HG03558 (cell line): ENCODE measurements at regions not wholly inside any gene's neighbourhood (a gene's known extent, or its start where the extent isn't known, plus 50 kb on each side); places are given as distances from the start of the nearest gene placed in this dataset.

Experiments
- ATAC-seq: cut with Tn5 transposase; IDR thresholded peaks from one replicate; pipeline ENCODE4 v1.9.1; 2021; ENCODE audit warnings: moderate number of reproducible peaks; ENCODE audit not compliant: unreplicated experiment; ENCODE audit errors: extremely low read depth

DNA sequence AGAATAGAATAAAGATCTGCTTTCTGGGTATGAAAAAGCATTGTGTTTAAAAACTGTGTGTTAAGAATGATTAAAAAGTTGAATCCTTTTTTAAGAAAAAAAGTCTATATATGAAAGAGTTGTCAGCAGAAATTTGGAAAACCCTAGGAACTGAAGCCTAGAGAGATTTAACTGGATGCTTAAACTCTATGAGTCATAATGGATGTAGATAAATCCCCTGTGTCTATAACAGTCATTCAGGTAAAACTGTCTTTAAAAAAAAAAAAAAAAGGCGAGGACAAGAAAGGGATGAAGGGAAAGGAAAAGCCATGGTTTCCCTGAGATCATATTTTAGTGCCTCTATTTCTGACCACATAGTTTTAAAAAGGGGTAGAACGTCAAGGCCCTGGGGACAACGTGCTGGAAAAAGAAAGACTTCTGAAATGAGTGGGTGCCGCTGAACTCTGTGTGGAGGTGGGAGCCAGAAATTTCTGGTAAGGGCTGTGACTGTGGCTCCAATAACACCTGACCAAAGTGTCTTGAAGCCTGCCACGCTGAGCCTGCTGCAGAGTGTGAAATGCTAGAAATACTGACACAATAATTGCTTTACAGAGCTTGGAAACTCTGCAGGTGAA, 302.6 kb upstream of the ARID1B start:
- peak; percentile 62 for ATAC-seq

DNA sequence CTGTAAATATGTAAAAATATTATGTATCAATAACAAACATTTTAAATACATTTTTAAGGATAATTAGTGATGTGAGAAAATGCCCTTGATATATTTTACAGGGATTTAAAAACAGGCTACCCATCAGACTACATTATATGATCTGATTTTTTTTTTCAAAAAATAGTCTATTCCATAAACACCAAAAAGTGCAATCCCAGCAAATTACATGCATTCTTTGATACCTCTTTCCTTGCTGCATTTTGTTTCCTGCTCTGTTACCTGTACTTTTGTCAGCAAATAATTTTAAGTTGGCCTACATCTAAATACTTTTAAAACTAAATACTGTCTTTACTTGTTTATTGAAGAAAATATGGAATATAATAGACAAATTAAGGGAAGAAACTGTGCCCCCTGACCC, 306.2 kb upstream of the ARID1B start:
- no peak for ATAC-seq

DNA sequence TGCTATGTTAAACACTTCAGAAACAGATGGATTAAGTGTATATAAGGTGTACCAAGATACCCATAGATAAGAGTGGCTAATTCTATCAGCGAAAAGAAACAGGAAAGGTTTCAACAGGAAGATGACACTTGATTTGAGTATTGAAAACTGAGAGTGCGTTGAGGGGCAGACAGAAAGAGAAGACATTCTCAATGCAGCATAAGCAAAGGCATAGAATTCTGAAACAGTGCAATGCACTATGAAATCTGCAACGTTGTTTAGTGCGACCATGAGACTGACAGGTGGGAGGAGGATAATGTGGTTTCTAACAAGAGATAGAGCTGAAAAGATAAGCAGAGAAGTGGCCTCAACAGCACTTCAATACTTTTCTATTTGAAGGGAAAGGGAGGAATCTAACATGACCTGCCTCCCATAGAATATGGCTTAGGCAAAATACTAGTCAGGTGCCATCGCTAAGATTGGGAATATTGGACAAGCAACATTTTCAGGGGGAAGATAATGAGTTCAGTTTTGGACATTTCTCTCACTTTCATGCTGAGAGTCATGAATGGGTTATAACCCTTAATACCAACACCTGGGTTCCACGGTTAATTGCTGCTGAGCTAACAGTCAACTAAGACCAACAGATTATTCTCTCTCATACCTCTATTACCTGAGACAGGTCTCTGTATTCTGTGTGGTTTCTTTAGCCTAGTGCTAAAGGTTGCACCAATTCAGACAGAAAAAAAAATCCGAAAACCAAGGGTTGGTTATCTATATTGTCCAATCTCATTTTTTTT, 312.9 kb upstream of the ARID1B start:
- no peak for ATAC-seq

DNA sequence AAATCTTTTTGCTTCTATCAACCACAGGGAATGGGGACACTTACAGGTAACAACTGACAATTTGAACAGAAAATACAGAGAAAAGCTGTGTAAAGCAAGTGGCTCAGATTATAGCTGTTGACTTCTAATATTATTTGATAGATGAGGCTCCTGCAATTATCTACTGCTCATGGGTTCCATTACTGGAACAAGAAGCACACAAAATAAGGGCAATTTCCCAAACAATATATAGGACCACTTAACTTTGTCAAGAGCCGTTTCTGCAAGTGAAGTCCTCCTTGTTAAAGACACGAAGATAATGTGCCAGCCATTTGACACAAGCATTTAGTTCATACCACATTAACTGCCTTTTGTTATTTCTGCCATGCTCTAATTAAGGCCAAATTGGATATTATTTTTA, 315.5 kb upstream of the ARID1B start:
- ATAC-seq: no peak

DNA sequence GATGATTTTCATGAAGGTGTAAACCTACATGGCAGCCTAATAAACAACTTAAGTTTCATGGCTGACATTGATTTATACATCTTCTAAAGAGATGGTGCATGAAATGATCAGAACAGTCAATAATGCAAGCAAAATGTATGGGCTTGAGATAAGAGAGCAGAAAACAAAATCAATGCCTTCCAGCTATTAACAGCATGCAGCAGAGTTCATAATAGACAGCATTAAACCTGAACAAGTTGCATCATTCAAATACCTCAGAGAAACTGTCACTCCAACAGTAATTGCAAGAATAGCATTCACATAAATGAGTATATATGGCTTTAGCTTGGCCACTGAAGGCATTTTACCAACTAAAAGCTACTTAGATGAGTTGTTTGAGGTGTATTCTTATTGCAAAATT, 319.6 kb upstream of the ARID1B start:
- ATAC-seq: no peak

DNA sequence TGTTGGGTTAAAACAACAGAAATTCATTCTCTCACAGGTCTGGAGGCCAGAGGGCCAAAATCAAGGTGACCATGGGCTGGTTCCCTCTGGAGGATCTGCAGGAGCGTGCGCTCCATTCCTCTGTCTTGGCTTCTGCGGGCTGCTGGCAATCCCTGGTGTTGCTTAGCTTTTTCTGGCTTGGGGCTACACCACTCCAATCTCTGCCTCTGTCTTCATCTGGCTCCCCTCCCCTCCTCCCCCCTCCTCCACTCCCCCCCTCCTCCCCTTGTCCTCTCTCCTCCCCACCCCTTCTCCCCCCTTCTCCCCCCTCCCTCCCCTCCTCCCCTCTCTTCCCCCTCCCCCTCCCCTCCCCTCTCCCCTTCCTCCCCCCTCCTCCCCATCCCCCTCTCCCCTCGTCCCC, 321.3 kb upstream of the ARID1B start:
- no peak for ATAC-seq

DNA sequence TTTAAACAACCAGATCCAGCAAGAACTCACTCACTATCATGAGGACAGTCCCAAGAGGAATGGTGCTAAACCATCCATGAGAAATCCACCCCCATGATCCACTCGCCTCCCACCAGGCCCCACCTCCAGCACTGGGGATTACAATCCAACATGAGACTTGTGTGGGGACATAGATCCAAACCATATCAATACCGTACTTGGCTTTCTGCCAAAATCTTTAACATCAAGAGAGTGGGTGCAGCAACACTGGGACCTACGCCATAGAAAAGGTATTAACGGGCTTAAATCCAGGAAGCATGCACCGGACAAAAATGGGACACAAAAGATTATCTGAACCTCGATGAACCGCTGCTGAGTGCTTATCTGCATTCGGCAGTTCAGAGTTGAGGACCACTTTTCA, 322.3 kb upstream of the ARID1B start:
- no peak for ATAC-seq

DNA sequence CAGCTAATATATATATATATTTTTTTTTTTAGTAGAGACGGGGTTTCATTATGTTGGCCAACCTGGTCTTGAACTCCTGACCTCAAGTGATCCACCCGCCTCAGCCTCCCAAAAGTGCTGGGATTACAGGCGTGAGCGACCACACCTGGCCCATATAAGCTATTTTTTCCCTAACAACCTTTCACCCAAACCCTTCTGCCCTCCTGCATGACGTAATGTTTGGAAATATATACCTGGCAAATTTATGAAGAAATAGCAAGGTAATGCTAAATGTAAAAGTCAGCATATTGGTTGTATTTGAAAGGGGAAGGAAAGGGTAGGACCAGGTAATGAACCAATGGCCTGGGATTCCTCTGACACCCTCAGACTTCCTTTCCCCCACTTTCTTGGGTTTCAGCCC, 325.5 kb upstream of the ARID1B start:
- no peak for ATAC-seq

DNA sequence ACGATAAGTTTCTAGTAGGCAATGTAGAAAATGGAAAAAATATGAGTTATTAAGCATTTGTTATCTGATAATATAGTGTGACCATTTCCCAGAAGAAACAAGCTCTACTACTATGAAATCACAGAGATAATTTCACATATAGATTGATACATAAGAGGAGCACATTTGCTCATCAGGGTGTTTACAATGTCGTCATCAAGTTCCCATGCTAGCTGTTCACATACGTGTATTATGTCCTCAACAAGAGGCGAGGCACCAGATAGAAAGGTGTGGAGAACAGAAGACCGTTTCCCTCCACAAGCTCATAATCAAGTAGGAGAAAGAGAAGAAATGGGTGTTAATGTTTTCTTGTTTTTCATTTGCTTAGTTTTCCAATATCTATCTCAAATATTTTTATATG, 326.1 kb upstream of the ARID1B start:
- no peak for ATAC-seq

DNA sequence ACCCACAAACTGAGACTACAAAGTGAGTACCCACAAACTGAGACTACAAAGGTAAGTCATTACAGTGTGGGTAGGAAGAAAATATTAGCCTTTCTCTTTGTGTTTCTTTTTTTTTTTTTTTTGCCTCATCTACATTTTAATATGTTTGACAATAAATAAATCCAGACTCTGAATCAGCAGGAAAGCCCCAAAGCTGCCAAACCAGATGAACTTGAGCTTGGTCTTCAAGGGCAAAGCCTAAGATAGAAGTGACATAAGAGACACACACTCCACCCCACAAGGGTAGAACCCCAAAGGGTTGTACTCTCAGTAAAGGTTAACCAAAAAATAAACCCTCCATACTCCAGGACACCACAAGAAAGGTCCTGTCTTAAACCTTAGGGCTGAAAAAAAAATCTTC, 326.8 kb upstream of the ARID1B start:
- ATAC-seq: no peak

DNA sequence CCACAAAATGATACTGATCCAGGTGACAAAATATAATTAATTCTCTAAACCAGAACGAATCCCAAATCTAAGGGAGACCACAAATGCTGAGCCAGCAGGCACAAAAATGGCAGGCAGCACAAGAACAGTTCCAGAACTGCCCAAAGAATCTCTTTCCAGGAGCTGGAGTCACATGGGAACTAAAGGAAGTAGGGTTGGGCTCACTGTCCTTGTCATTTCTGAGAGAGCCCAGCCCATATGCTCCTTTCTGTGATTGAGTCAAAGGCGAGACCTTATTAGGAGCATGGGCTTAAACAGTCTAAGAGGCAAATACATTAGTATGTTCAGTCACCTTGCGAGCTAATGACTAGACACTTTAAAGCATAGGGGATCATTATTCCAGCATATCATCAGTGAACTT, 327.6 kb upstream of the ARID1B start:
- ATAC-seq: no peak

DNA sequence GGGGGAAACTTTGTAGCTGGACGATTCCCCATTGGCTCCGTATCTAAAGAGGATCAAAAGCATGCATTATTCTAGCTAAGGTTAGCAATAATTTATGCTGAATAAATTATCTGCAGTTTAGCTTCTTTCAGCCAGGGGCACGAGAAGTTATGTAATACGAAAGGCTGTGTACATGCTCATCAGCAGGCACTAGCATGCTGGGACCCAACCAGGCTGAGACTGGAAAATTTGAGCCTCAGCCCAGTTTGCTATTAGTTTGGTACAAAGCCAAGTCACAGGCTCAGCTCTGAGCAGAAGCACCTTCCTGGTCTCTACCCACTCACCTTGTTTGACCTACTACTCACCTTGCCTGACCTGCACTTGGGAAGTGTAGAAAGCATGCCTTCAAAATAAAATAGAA, 328.1 kb upstream of the ARID1B start:
- no peak for ATAC-seq

DNA sequence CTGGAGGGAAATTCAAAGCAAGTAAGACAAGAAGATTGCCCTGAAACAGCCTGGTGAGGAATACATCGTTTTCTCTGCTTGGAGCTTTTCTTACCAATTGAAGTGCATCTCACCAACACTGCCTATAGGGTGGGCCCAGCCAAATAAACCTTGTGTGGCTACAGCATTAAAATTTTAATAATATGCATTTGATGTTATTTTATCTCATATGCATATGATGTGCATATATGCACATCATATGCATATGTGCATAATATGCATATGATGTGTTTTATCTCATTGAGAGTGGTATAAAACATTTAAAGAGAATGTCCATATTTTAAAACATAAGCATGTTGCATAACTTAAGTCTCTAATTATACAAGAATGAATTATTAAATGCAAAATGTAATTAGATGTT, 328.6 kb upstream of the ARID1B start:
- no peak for ATAC-seq

DNA sequence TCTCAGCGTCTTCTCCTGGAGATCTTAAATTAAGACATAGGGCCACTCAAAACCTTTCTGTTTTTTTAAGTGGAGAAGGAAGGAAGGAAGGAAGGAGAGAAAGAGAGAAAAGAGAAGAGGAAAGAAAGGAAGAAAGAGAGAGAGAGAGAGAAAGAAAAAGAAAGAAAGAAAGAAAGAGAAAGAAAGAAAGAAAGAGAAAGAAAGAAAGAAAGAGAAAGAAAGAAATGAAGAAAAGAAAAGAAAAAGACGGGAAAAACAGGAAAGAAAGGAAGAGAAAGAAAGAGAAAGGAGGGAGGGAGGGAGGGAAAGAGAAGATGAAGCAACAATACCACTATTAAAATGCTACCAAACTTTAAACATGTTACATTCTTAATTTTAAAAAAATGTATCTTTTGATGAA, 336.5 kb upstream of the ARID1B start:
- ATAC-seq: no peak

DNA sequence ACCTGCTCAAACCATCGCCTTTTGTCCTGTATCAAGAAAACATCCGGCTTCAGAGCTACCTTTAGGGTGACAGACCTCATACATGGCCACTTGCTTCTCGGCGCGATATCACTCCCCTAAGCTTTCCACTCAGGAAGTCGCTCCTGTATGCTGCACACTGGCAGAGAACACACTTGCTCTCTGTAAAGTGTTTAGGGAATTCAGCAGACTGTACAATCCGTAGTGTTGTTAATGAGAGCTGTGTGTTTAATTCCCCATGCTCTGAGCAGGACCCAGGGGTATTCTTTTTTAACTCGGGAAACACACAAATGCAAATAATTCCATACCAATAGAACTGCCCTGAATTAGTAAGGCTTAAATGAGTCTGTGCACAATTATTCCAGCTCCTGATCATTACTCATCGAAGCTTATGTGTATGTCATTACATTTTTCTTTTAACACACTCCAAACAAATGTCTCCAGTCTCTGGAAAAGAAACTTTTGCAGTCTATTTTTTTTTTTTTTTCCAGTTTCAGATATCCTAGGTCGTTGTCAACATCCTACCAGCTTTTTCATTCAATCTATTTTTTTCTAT, 338.7 kb upstream of the ARID1B start:
- ATAC-seq: no peak

DNA sequence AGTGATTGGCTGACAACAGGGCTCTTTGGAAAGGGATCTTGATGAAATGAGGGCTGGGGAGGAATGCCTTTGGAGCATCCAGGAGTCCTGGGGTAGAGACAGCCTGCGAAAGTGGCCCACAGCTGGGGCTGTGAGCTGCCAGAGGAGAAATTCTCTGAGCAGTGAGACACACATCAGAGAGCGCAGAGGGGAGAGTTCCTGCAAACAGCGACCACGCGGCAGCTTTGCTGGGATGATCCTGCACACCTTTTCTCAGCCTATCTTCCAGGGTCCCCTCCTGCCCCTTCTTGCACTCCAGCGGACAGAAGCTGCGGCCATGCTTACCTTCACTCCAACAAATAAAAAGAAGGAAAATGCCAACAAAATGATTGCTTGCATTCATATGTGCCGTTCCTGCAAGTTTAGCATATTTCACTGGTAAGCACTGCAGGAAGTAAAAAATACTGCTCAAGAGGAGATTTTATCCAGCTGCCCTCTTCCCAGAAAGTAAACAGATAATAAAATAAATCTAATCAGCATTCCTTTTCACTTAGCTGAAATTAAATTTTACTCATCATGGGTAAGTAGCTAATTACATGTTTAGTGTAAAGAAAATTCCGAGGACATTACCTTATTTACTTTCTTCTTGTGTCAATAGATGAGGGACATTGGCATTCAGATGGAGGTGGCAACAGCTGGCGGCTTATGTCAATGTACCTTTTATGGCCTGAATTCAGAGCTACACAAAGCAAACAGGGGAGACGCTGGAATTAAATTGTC, 339.9 kb upstream of the ARID1B start:
- no peak for ATAC-seq

DNA sequence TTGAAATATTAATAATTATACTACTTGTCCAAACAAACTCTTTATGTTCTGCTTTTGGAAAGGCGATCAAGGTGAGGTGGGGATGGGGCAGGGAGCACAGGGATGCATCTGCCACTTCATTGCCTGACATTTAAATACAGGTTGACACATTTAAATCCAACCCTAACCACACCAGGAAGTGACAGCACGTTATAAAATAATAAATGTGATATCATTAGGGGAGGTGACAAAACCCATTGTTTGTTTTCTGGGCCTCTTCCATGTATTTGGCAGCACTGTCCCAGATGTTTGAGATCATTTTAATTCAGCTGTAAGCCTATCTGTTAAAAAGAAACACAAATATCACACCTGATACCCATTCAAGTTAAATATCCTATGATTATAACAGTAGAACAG, 342.4 kb upstream of the ARID1B start:
- no peak for ATAC-seq

DNA sequence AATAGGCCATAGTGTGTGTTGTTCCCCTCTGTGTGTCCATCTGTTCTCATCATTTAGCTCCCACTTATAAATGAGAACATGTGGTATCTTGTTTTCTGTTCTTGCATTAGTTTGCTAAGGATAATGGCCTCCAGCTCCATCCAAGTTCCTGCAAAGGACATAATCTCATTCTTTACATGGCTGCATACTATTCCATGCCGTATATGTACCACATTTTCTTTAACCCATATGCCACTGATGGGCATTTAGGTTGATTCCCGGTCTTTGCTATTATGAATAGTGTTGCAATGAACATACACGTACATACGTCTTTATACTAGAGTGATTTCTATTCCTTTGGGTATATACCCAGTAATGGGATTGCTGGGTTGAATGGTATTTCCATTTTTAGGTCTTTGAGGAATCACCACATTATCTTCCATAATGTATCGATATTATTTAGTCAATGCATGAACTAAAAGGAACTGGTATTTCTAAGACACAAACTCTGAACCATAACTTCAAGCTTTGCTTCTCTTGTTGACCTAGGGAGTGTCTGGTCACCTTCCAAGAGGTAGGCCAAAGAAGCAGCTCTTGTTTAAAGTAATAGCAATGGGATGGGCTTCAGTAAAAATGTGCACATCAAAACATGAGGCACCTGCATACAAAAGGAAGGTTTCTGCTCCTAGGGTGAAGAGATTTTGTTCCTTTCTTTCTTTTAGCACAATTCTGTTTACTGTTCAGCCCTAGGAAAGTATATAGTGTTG, 343.0 kb upstream of the ARID1B start:
- no peak for ATAC-seq

DNA sequence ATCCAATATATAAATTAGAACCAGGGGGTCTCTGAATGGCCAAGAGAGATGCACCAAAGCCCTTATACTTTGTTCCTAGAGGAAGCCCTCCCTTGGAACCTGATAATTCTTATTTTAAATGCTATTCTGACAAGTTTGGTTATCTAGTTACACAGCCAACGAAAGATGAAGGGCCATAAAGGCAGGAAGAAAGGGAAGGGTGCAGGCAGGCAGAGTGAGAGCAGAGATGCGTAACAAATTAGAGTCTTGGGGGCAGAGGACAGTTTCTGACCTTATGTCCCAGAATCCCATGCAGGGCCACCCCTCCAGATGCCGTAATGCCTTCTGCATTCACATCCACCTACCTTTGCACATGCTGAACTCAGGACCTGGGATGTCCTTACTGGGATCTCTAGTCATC, 344.6 kb upstream of the ARID1B start:
- ATAC-seq: no peak

DNA sequence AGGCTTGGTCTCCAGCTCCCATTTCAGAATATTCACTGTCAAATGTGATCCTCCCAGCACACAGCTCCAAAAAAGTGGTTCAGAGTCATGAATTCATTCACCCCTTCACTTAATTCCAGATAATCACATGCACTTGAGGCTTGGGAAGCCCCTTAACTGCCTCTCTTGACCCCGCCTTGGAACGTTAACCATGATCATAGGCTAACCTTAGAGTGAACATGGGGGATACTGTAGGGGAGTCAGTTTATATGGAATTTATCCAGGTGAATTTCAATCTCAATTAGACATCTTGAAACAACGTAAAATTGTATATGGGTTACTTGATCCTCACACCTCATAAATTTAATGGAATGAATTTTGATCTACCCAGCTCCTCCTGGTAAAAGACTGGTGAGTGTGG, 346.8 kb upstream of the ARID1B start:
- no peak for ATAC-seq

DNA sequence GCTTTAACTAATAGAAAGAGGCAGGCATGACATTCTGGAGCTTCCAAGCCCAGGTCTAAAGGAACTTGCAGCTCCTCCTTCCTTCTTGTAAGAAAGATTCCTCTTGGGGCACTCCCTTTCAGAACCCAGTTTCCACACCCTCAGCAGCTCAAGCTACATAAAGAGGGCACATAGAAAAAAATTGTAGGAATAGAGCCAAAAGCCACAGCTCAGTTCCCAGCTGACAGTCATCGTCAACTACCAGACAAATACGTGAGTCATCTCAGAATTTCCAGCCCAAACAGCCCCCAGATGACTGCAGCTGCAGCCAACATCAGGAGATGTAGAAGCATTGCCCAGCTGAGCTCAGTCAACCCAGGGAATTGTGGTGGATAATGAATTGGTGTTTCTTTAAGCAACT, 349.8 kb upstream of the ARID1B start:
- ATAC-seq: no peak
